NOMO-1 (cell line): ENCODE measurements at regions not wholly inside any gene's neighbourhood (a gene's known extent, or its start where the extent isn't known, plus 50 kb on each side); places are given as distances from the start of the nearest gene placed in this dataset.
"Not testable (repeated sequence)": the region's sequence is repeated elsewhere in the genome, so short reads cannot be mapped to it uniquely, and the experiment has no call there.

ENCODE experiments used
- DNase-seq, 2 experiments: peaks; one replicate each; lab custom pipeline; 2025; ENCODE audit not compliant: unreplicated experiment in 2 of 2; lab: John Stamatoyannopoulos, UW

GRCh38 chr7:97373736-97374135, 256.2 kb downstream of the SDHAF3 start:
- no peak for DNase-seq

DNA sequence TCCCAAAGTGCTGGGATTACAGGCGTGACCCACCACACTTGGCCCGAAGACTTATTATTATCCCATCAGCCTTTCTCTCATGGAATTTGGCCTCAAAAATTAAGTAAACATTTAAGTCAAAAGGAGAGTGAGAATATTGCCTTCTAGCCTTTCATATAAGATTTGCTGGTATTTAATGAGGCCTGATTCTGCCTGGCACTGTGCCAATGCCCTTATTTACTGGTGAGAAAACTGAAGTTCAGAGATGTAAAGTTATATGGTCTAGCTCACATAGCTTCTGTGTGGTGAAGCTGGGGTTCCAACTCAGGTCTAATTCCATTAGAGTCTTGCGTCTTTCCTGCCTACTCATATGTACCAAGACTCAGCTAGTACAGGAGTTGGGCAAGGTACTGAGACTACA, 260.2 kb downstream of the SDHAF3 start:
- no peak for DNase-seq

- DNase-seq: no peak
These were observed 264.5 kb downstream of the SDHAF3 start for GRCh38 chr7:97381815-97382554.

- DNase-seq: no peak
These were observed 272.6 kb downstream of the SDHAF3 start for GRCh38 chr7:97390052-97390451.

DNA sequence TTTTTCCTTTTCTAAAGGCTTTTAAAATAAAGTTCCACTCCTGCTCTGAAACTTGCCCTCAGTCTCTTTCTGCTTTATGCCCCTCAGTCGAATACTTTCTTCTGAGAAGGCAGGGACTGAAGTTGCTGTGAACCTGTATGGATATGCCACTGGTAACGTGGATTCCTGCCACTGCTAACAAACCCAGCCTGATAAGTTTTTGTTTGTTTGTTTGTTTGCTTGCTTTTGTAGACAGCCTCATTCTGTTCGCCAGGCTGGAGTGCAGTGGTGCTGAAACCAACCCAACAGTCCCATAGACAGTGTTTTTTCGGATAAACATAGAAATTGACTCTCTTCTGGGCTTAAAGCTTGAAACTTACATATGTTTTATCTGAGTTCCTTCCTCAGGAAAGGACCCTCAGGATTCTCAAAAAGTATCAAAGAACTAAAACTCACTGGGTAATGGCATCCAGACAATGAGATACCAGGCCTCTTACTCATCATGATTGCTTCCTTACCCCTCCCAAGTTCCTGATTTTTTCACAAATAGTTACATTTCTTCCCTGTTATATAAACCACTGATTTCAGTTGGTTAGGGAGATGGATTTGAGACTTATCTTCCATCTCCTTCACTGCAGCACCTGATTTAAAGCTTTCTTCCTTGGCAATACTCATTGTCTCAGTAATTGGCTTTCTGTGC, 273.6 kb downstream of the SDHAF3 start:
- DNase-seq: no peak

DNA sequence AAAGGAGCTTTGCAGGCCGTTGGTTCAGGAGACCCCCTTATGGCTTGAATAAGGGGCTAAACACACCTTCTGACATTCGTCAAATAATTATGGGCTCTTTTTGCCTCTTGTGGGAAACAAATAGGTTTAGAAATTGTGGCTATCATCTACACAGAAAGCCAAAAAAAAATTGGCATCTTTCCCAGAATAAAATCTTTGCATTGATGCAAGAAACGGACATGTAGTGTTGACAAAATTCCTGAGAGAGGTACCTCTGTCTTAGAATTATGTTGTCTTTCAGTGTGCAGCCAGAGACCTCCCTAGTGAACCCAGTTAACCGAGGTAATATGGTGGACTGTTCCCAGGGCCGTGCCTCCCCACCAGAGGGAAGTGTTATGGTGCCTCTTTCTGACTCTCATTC, 283.9 kb downstream of the SDHAF3 start:
- DNase-seq: no peak

GRCh38 chr7:97405835-97406234, 288.3 kb downstream of the SDHAF3 start:
- no peak for DNase-seq

DNA sequence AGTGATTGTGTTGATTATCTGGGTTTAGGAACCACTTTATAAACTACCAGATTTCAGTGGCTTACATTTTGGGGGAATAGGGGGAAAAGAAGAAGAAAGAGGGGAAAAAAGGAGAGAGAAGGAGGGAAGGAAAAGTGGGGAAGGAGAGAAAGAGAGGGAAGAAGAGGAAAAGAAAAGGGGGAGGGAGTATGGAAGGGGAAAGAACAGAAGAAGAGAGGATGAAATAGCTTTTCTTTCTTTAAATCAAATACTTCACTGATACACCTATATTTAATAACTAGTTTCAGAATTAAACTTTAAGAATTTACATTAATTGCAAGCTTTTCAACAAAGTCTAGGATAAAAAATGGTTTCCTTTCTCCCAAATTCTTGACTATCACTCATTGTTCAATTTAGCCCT, 289.6 kb downstream of the SDHAF3 start:
- DNase-seq: no peak

DNA sequence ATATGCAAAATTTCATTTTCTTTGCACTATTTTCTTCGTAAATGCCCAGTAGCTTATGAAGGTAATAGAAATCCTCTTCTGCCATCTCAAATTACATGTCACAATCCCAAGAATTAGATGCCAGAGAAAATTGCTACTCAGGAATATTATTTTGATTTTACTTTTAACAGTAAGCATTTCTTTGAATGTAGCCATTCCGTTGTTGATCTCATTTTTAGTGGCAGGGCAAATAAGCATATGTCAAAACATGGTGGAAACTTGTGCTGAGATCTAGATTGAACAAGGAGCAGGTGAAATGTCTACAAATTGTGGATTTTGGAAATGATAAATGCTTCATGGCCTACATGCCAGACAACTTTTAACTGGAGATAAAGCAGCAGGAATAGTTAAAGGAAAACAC, 291.8 kb downstream of the SDHAF3 start:
- no peak for DNase-seq

GRCh38 chr7:97418312-97418711, 300.8 kb downstream of the SDHAF3 start:
- no peak for DNase-seq

DNA sequence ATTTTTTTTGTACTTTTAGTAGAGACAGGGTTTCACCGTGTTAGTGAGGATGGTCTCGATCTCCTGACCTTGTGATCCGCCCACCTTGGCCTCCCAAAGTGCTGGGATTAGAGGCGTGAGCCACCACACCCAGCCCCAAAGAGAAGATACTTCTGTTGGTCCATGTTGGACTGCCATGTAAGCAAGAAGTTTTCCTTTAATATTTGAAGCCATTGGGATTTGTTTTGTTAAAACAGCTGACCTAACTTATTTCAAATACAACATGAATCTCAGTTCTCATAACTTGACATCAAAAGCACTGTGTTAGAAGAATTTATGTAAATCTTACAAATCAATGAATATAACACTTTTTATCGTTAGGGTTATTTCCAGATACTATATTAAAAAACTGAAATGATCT, 302.4 kb downstream of the SDHAF3 start:
- no peak for DNase-seq

GRCh38 chr7:97421307-97421930, 303.9 kb downstream of the SDHAF3 start:
- no peak for DNase-seq

DNA sequence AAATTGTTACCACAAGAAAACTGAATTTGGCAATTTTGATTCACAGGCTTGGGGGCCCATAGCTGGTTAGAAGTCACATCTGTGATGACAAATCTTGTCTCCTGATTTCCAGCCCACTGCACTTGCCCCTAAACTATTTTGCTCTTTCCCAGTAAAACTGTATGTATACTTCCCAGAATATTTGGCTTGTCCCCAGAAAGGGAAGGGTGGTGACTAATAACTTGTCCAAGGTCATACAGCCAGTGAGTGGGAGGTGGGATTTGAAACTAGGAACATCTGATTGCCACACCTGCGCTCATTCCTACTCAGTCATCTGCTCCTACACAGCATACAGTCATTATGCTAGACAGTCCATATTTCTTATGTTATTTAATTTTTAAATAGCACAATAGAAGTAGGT, 304.5 kb downstream of the SDHAF3 start:
- no peak for DNase-seq

GRCh38 chr7:97430006-97430405, 301.9 kb upstream of the TAC1 start:
- no peak for DNase-seq

DNA sequence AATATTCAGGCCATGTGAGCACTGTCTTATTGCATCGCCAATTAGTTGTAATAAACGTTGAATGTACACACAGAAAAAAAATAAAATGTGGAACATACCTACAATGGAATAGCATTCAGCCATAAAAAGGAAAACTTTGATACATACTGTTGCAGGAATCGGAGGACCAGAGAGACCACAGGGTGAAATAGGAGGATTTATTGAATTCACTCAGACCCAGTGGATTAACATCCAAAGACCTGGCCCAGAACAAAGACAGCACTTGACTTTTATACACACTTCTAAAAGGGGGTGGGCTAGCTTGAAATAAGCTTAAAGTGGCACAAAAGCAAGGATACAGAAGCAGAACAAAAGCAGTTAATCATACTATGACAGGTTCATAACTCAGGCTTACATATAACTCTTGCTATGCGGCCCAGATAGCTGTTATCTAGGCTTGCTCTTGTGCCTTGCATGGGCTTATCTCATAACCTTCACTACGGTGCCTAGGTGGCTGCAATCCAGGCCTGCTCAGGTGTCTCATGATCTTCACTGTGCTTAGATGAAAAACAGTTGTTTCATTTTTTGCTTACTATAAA, 292.2 kb upstream of the TAC1 start:
- no peak for DNase-seq

- no peak for DNase-seq
These were observed 285.5 kb upstream of the TAC1 start for GRCh38 chr7:97446361-97446760.

- DNase-seq: not testable (repeated sequence)
These were observed 282.4 kb upstream of the TAC1 start for GRCh38 chr7:97449448-97449847.

DNA sequence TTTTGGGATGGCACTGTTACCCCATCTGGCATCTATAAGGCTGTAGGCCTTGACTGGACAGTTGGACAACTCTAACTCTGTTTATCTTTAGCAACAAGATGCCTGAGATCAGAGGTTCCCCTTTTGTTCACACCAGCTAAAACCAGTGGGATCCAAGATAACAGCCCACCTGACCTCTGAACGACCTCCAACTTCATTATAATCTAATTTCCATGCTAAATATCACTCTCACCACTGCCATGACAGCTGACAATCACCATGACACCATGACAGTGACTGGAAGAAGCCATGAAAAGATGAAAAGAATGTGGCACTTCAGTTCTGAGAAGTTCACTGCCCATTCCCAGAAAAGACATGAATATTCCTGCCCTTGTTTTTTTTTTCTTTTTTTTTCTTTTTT, 281.4 kb upstream of the TAC1 start:
- no peak for DNase-seq

GRCh38 chr7:97454636-97455035, 277.2 kb upstream of the TAC1 start:
- no peak for DNase-seq

DNA sequence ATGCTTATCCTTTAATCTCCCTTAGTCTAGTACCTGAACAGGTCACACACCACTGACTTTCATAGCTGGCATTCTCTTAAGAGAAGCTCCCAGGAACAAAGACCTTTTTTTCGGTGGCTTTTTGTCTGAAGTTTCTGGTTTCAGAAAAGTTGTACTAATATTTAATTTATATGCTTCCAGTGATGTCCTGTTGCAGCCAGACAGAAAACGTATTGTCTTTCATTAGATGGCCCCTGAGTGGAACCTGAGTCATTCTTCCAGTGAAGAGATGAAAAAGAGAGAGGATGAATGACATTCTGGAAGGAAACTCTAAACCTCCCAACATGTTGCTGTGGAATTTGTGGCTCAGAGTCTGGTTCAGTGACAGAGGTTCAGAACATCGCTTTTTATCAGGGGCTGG, 274.8 kb upstream of the TAC1 start:
- DNase-seq: no peak

DNA sequence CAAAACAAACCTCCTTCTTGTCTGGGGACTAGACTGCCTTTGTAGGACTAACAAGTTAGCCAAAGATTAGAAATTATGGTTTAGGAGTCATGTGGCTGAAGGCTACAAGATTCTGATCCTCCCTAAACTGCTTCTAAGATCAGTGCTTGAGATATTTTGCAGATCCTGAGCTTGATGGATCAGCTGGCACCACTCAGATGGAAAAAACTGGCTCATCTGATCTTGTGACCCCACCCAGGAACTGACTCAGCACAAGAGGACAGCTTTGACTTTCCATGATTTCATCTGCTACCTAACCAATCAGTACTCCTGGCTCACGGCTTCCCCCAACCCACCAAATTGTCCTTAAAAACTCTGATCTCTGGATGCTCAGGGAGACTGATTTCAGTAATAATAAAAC, 271.5 kb upstream of the TAC1 start:
- no peak for DNase-seq

DNA sequence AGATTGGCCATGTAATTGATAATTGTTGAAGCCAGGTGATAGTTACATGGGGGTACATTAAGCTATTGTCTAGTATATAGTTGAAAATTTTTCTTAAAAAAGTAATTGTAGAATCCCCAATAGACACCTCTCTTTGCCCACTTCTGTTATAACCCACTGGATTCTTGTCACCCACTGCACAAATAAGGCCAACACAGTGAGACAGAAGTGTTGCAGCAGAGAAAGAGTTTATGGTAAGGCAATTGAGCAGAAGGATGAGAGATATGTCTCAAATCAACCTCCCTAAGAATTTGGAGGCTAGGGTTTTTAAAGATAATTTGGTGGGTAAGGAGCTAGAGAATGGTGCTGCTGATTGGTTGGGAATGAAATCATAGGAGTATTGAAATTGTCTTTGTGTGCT, 270.3 kb upstream of the TAC1 start:
- no peak for DNase-seq
